Endothelial cell of umbilical vein (primary cell): ENCODE measurements at regions not wholly inside any gene's neighbourhood (a gene's known extent, or its start where the extent isn't known, plus 50 kb on each side); places are given as distances from the start of the nearest gene placed in this dataset.

ENCODE experiments used
- BruUV-seq: library from RNA; stranded (reverse); fragments of 400-500 nt; replicated peaks from 2 replicates; lab custom pipeline; 2021; lab: Mats Ljungman, UMichigan
- CTCF ChIA-PET: fragments of 300-600, 350-600 bp; sonication (Branson Sonifier 250); formaldehyde crosslinking; loops from one replicate; lab custom pipeline; 2021; ENCODE audit warnings: antibody characterized with exemption, inconsistent platforms; lab: Charles Lee
- POLR2A ChIA-PET: fragments of 300-600, 350-600 bp; sonication (Branson Sonifier 250); formaldehyde crosslinking; loops from one replicate; lab custom pipeline; 2021; ENCODE audit warnings: antibody characterized with exemption, inconsistent platforms; lab: Charles Lee
- DNase-seq: peaks from one replicate; pipeline ENCODE4 v3.0.0-alpha.2; 2011; ENCODE audit warnings: low read depth, low spot score
- FAIRE-seq: peaks from 2 replicates; lab custom pipeline; 2011; peaks lifted over from hg19 to GRCh38; lab: Jason Lieb, UNC
- H2AFZ ChIP-seq: 2 replicates; pipeline ENCODE4 v1.6.0; 2012; ENCODE audit warnings: low read depth, low read length, control low read depth, inconsistent platforms
- H3K27ac ChIP-seq: 2 replicates; pipeline ENCODE4 v1.5.1; 2011; ENCODE audit warnings: low read depth, mild to moderate bottlenecking, control low read depth, low read length, moderate library complexity; ENCODE audit not compliant: insufficient read depth
- H3K27me3 ChIP-seq, 2 experiments: 2 replicates each; pipeline versions ENCODE4 v1.6.0 to v1.6.1; 2011; ENCODE audit warnings: low read length in 2 of 2, mixed read lengths in 1 of 2; ENCODE audit not compliant: control insufficient read depth in 2 of 2, insufficient read depth in 2 of 2
- H3K36me3 ChIP-seq, 2 experiments: 2 replicates in 1 of 2; 3 replicates in 1 of 2; pipeline ENCODE4 v1.5.1; 2011; ENCODE audit warnings: low read length in 2 of 2, mild to moderate bottlenecking in 1 of 2, moderate library complexity in 1 of 2; ENCODE audit not compliant: control insufficient read depth in 2 of 2, insufficient read depth in 2 of 2; ENCODE audit errors: extremely low read depth in 1 of 2
- H3K4me1 ChIP-seq: 3 replicates; pipeline ENCODE4 v1.5.1; 2011; ENCODE audit warnings: mild to moderate bottlenecking, low read length; ENCODE audit not compliant: control insufficient read depth, insufficient read depth; ENCODE audit errors: extremely low read depth
- H3K4me2 ChIP-seq: 2 replicates; pipeline ENCODE4 v1.6.1; 2011; ENCODE audit warnings: low read length, control low read depth, mixed read lengths; ENCODE audit not compliant: insufficient read depth
- H3K4me3 ChIP-seq, 3 experiments: fragments of 200-600 bp in 1 of 3; sonication (generic), shearing (Covaris generic) in 1 of 3; replicated peaks in 1 of 3; 2 replicates each; pipeline ENCODE4 v1.5.1; 2011 to 2016; ENCODE audit warnings: control low read depth in 3 of 3, low read length in 3 of 3, mild to moderate bottlenecking in 2 of 3, inconsistent platforms in 1 of 3, low read depth in 1 of 3, moderate library complexity in 1 of 3; ENCODE audit not compliant: insufficient read depth in 1 of 3
- H3K79me2 ChIP-seq: 2 replicates; pipeline ENCODE4 v1.6.0; 2012; ENCODE audit warnings: low read length, inconsistent platforms; ENCODE audit not compliant: control insufficient read depth, insufficient read depth
- H3K9ac ChIP-seq: replicated peaks from 2 replicates; pipeline ENCODE3; 2011; ENCODE audit warnings: low read length, control low read depth; ENCODE audit not compliant: insufficient read depth; ENCODE audit errors: extremely low read depth
- H3K9me1 ChIP-seq: replicated peaks from 3 replicates; pipeline ENCODE4 v1.6.0; 2011; ENCODE audit warnings: mild to moderate bottlenecking, low read length; ENCODE audit not compliant: control insufficient read depth, insufficient read depth; ENCODE audit errors: extremely low read depth
- H3K9me3 ChIP-seq: replicated peaks from 2 replicates; pipeline ENCODE4 v1.5.1; 2012; ENCODE audit warnings: low read length, inconsistent platforms; ENCODE audit not compliant: control insufficient read depth, insufficient read depth
- H4K20me1 ChIP-seq: replicated peaks from 2 replicates; pipeline ENCODE3; 2011; ENCODE audit warnings: mild to moderate bottlenecking, low read length; ENCODE audit not compliant: control insufficient read depth, insufficient read depth; ENCODE audit errors: extremely low read depth
- CTCF ChIP-seq, 2 donors: IDR thresholded peaks; 1 replicate in 1 of 2; 2 replicates in 1 of 2; pipeline ENCODE4 v1.5.1; 2011; ENCODE audit warnings: low read length in 2 of 2, mild to moderate bottlenecking in 2 of 2, moderate library complexity in 2 of 2, control low read depth in 1 of 2, inconsistent platforms in 1 of 2, low read depth in 1 of 2; ENCODE audit not compliant: insufficient read depth in 1 of 2; ENCODE audit errors: extremely low read depth in 1 of 2
- EZH2 ChIP-seq: IDR thresholded peaks from 2 replicates; pipeline ENCODE4 v1.6.1; 2012; ENCODE audit warnings: borderline replicate concordance, low read depth, mild to moderate bottlenecking, moderate library complexity, low read length, inconsistent platforms; ENCODE audit not compliant: severe bottlenecking
- FOS ChIP-seq: IDR thresholded peaks from 2 replicates; pipeline ENCODE4 v1.6.1; 2011; ENCODE audit warnings: mild to moderate bottlenecking, low read length, moderate library complexity, borderline replicate concordance; ENCODE audit not compliant: insufficient read depth
- GATA2 ChIP-seq: IDR thresholded peaks from 2 replicates; pipeline ENCODE4 v1.7.0; 2011; ENCODE audit warnings: low read depth, mild to moderate bottlenecking, moderate library complexity, mixed read lengths, low read length; ENCODE audit not compliant: insufficient read length, insufficient read depth
- JUN ChIP-seq: IDR thresholded peaks from 2 replicates; pipeline ENCODE4 v1.6.1; 2011; ENCODE audit warnings: borderline replicate concordance, low read depth; ENCODE audit not compliant: insufficient read length, insufficient read depth
- MAX ChIP-seq: IDR thresholded peaks from 2 replicates; pipeline ENCODE4 v1.6.1; 2011; ENCODE audit not compliant: insufficient read depth, insufficient read length
- MYC ChIP-seq: IDR thresholded peaks from one replicate; pipeline ENCODE4 v1.6.1; 2011; ENCODE audit warnings: mild to moderate bottlenecking, low read depth, low read length
- POLR2A ChIP-seq: IDR thresholded peaks from 2 replicates; pipeline ENCODE4 v1.6.1; 2012; ENCODE audit warnings: low read depth, mild to moderate bottlenecking, control low read depth, low read length
- POLR2AphosphoS5 ChIP-seq: IDR thresholded peaks from 2 replicates; pipeline ENCODE4 v1.6.1; 2012; ENCODE audit warnings: low read depth, mild to moderate bottlenecking, control low read depth, low read length, moderate library complexity; ENCODE audit not compliant: insufficient read depth
- dilution Hi-C: fragments of 300-500 bp; cut with MboI; formaldehyde crosslinking; loops from one replicate; pipeline ENCODE4 v1.15.0; 2019; ENCODE audit warnings: low sequenced_read_pairs; ENCODE audit not compliant: extremely low pct_ligation_motif_present
- intact Hi-C: fragments of 100-400 bp; cut with micrococcal nuclease; formaldehyde crosslinking; loops from one replicate; pipeline ENCODE4 v1.10.0; 2022

GRCh38 chr12:91924827-91925226, 220.8 kb downstream of the BTG1 start:
- no peak overlapping the region for H3K4me3 ChIP-seq
- H2AFZ ChIP-seq, result no peak overlapping the region
- H3K9me3 ChIP-seq, result no peaks in the 10 kb centered on the region
- intact Hi-C loops (loop anchor here (5.0 kb wide), 1 partner anchor 217 kb away; no protein-coding TSS in a partner anchor), dilution Hi-C loops (no loop called here)
- no peaks in the 10 kb centered on the region for H3K36me3 ChIP-seq
- H3K4me1 ChIP-seq, result peaks cover 10% of the 10 kb centered on the region
- DNase-seq, result no peak
- H3K9me1 ChIP-seq, result no peaks in the 10 kb centered on the region
- no peak overlapping the region for H3K4me2 ChIP-seq
- H3K27ac ChIP-seq, result no peak overlapping the region
- POLR2A ChIA-PET, result no interaction called here
- no peaks in the 10 kb centered on the region for H3K27me3 ChIP-seq
- H3K79me2 ChIP-seq, result no peaks in the 10 kb centered on the region
- no peak overlapping the region for H3K9ac ChIP-seq
- TF ChIP-seq POLR2AphosphoS5 (no peak), CTCF (IDR thresholded peaks at IDR 0.05; ENCODE audit: extremely low read depth in 1 of 2, insufficient read depth in 1 of 2, low read depth in 1 of 2, low read length in 2 of 2) (no peak), FOS (no peak), JUN (no peak), GATA2 (no peak), MYC (no peak), MAX (no peak), POLR2A (no peak), EZH2 (no peak)
- H4K20me1 ChIP-seq, result no peaks in the 10 kb centered on the region
- CTCF ChIA-PET, result no interaction called here
- FAIRE-seq, result no peak
- BruUV-seq, result no TSS peak
